Mesodermal cell (in vitro differentiated cells): ENCODE measurements at regions not wholly inside any gene's neighbourhood (a gene's known extent, or its start where the extent isn't known, plus 50 kb on each side); places are given as distances from the start of the nearest gene placed in this dataset.
A peak's percentile ranks its signal among the peaks of the same experiment; 100 is the strongest.

Source experiments
- H3K27ac ChIP-seq: 2 replicates; pipeline ENCODE4 v1.7.0; 2013; ENCODE audit warnings: mild to moderate bottlenecking, low read depth, low read length, moderate library complexity; ENCODE audit not compliant: severe bottlenecking
- H3K36me3 ChIP-seq: 2 replicates; pipeline ENCODE4 v1.7.1; 2013; ENCODE audit warnings: mild to moderate bottlenecking, low read length, moderate library complexity; ENCODE audit not compliant: control insufficient read depth, insufficient read depth
- H3K4me1 ChIP-seq: one replicate; pipeline ENCODE4 v1.7.1; 2013; ENCODE audit warnings: mild to moderate bottlenecking, low read length; ENCODE audit not compliant: insufficient read depth, control insufficient read depth, poor library complexity, severe bottlenecking
- H3K4me3 ChIP-seq: 2 replicates; pipeline ENCODE4 v1.7.0; 2013; ENCODE audit warnings: low read length, control low read depth, mild to moderate bottlenecking; ENCODE audit not compliant: insufficient read depth, poor library complexity, severe bottlenecking; ENCODE audit errors: extremely low read depth
- H3K9me3 ChIP-seq: 2 replicates; pipeline ENCODE4 v1.7.1; 2013; ENCODE audit warnings: mild to moderate bottlenecking, low read length, moderate library complexity; ENCODE audit not compliant: control insufficient read depth
- WGBS, 2 experiments: methylation state at CpG; one replicate each; pipeline ENCODE4 v1.1.5; 2013; ENCODE audit warnings: missing lambda C conversion rate in 2 of 2; ENCODE audit not compliant: insufficient coverage in 2 of 2; 5-methylcytosine and 5-hydroxymethylcytosine counted together

GRCh38 chr3:118097660-118098059 lies 937.0 kb downstream of the IGSF11 start:
- WGBS, 2 experiments = no CpG with 5 or more reads among the region's 1 CpG
- H3K9me3 ChIP-seq = peaks cover 18% of the 10 kb centered on the region
- no peak overlapping the region for H3K27ac ChIP-seq
- H3K36me3 ChIP-seq = no peaks in the 10 kb centered on the region
- H3K4me1 ChIP-seq = no peaks in the 10 kb centered on the region
- H3K4me3 ChIP-seq = no peak overlapping the region

DNA sequence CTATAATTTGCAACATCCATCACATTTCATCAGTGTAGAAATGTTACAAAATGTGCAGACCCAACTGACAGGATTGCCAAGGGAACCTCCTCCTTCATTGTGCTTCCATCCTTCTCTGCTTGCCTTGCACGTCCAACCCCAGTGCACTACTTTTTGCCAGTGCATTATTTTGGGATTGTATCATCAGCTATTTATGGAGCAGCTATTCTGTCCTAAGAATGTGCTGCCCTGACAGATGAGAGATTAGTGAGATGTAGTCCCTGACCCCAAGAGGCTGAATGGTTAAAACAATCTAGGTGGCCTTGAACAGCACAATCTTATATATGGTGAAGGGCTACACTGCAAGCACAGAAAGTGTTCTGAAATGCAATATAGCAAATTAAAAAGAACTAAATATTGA lies 935.8 kb downstream of the IGSF11 start:
- Histone ChIP-seq H3K4me1 (no peaks in the 10 kb centered on the region), H3K9me3 (peaks cover 7% of the 10 kb centered on the region), H3K36me3 (no peaks in the 10 kb centered on the region), H3K27ac (no peak overlapping the region), H3K4me3 (no peak overlapping the region)
- no CpG with 5 or more reads among the region's 1 CpG for WGBS, 2 experiments

DNA sequence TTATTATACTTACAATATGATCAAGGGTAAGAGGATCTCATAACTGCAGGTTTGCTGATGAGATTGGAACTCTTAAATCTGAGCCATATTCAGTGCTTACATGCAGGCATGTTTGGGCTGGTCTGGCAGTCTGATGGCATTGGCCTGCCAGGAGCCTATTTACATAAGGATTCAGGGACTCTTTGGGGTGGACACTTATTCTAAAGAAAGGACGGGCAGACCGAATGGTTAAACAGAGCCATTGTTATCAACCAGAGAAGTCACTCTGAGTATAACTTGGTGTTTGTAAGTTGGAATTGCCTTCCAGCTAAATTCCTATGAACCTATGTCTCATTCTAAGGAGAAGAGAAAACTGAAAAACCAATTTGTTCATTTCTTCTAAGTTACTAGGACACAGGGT lies 932.8 kb downstream of the IGSF11 start:
- H3K36me3 ChIP-seq = no peaks in the 10 kb centered on the region
- WGBS, 2 experiments = no CpG with 5 or more reads among the region's 2 CpGs
- H3K27ac ChIP-seq = no peak overlapping the region

GRCh38 chr3:118102737-118103136 lies 931.9 kb downstream of the IGSF11 start:
- Histone ChIP-seq H3K4me1 (no peaks in the 10 kb centered on the region), H3K9me3 (no peaks in the 10 kb centered on the region), H3K36me3 (no peaks in the 10 kb centered on the region), H3K4me3 (no peak overlapping the region), H3K27ac (no peak overlapping the region)
- WGBS, 2 experiments = no CpG with 5 or more reads among the region's 2 CpGs

More for the DNA sequence above, 932.8 kb downstream of the IGSF11 start:
- no peak overlapping the region for H3K4me3 ChIP-seq
- H3K9me3 ChIP-seq = no peaks in the 10 kb centered on the region
- H3K4me1 ChIP-seq = no peaks in the 10 kb centered on the region

GRCh38 chr3:118108201-118108600 lies 926.4 kb downstream of the IGSF11 start:
- WGBS, 2 experiments = 68 to 71% methylated on average over 2 of the region's 2 CpGs
- no peaks in the 10 kb centered on the region for H3K36me3 ChIP-seq
- H3K4me1 ChIP-seq = peaks cover 12% of the 10 kb centered on the region
- no peaks in the 10 kb centered on the region for H3K9me3 ChIP-seq
- H3K27ac ChIP-seq = no peak overlapping the region
- no peak overlapping the region for H3K4me3 ChIP-seq

DNA sequence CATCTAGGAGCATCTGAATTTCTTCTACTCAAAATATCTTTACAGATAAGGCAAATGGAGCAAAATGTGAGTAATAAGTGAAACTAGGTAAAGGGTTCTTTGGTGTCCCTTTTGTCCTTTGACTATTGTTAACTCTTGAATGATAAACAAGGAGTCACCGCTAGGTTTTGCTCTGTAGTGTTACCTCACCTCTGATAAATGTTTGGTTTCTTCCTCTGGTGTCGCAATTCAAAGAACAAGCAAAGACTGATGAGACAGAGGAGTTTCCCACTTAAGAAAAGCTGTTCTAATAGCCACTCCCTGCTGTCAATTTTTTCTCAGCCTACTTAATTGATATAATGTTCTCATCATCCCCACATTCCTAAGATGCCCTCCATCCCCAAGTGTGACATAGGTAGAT lies 925.9 kb downstream of the IGSF11 start:
- Histone ChIP-seq H3K4me1 (peaks cover 12% of the 10 kb centered on the region), H3K27ac (no peak overlapping the region), H3K4me3 (no peak overlapping the region), H3K9me3 (no peaks in the 10 kb centered on the region), H3K36me3 (no peaks in the 10 kb centered on the region)
- WGBS, 2 experiments = 81% methylated on average over 2 of the region's 2 CpGs; no CpG with 5 or more reads in 1 of the 2 experiments

GRCh38 chr3:118110211-118110610 lies 924.4 kb downstream of the IGSF11 start:
- 71 to 75% methylated on average over 5 to 6 of the region's 6 CpGs for whole genome bisulfite sequencing, 2 experiments
- Histone ChIP-seq H3K9me3 (no peaks in the 10 kb centered on the region), H3K27ac (peak overlapping the region; percentile 55)

DNA sequence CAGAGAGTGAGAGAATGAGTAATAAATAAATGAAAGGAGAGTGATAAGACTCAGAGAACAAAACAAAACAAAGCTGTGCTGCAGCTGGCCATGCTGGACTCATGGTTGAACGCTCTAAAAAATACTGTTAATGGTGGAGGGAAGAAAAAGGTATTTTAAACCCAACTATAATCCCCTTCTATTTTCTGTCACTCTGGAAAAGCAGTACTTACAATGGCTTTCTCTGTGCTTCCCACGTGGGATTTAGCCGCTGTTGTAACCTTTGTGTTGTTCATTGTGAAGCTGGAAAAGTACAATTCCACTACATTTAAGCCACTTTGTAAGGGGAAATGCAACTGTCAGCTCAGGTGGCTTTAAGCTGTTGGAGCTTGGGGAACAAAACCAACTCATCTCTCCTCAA lies 917.7 kb downstream of the IGSF11 start:
- Histone ChIP-seq H3K27ac (no peak overlapping the region), H3K36me3 (no peaks in the 10 kb centered on the region), H3K4me1 (no peaks in the 10 kb centered on the region), H3K9me3 (no peaks in the 10 kb centered on the region), H3K4me3 (no peak overlapping the region)
- WGBS, 2 experiments = no CpG with 5 or more reads among the region's 3 CpGs

More at GRCh38 chr3:118110211-118110610, 924.4 kb downstream of the IGSF11 start:
- no peaks in the 10 kb centered on the region for H3K36me3 ChIP-seq
- H3K4me3 ChIP-seq = no peak overlapping the region
- H3K4me1 ChIP-seq = peaks cover 12% of the 10 kb centered on the region

GRCh38 chr3:118126751-118127150 lies 907.9 kb downstream of the IGSF11 start:
- WGBS, 2 experiments = 83% methylated on average over 1 of the region's 2 CpGs; no CpG with 5 or more reads in 1 of the 2 experiments
- H3K9me3 ChIP-seq = no peaks in the 10 kb centered on the region
- H3K4me3 ChIP-seq = no peak overlapping the region
- H3K36me3 ChIP-seq = no peaks in the 10 kb centered on the region
- H3K27ac ChIP-seq = no peak overlapping the region
- H3K4me1 ChIP-seq = no peaks in the 10 kb centered on the region

GRCh38 chr3:118127992-118128391 lies 906.7 kb downstream of the IGSF11 start:
- Histone ChIP-seq H3K4me3 (no peak overlapping the region), H3K36me3 (no peaks in the 10 kb centered on the region), H3K4me1 (no peaks in the 10 kb centered on the region), H3K27ac (no peak overlapping the region), H3K9me3 (no peaks in the 10 kb centered on the region)
- 80% methylated on average over 1 of the region's 1 CpG; no CpG with 5 or more reads in 1 of the 2 experiments for WGBS, 2 experiments

DNA sequence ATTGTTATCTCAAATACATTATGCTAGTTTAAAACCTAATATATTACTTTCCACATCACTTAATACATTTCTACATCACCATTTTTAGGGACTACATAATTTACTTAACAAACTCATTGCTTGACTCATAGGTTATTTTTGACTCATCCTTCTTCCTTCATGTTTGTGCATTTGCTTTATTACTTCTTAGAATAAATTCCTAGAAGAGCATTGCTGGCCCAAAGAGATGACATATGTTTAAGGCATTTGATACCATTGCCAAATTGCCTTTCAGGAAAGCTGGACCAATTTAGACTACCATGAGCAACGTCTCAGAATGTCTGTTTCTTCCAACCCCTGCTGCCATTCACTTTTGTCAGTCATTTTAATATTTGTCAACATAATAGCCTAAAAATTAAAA lies 905.8 kb downstream of the IGSF11 start:
- no peaks in the 10 kb centered on the region for H3K36me3 ChIP-seq
- H3K4me3 ChIP-seq = no peak overlapping the region
- no peaks in the 10 kb centered on the region for H3K4me1 ChIP-seq
- no peak overlapping the region for H3K27ac ChIP-seq
- 83 to 86% methylated on average over 1 of the region's 1 CpG for WGBS, 2 experiments
- H3K9me3 ChIP-seq = no peaks in the 10 kb centered on the region
